GM21619 (cell line): ENCODE measurements at regions not wholly inside any gene's neighbourhood (a gene's known extent, or its start where the extent isn't known, plus 50 kb on each side); places are given as distances from the start of the nearest gene placed in this dataset.
A peak's percentile ranks its signal among the peaks of the same experiment; 100 is the strongest.

Experiments used
- ATAC-seq: cut with Tn5 transposase; IDR thresholded peaks from one replicate; pipeline ENCODE4 v1.9.1; 2021; ENCODE audit not compliant: unreplicated experiment

DNA sequence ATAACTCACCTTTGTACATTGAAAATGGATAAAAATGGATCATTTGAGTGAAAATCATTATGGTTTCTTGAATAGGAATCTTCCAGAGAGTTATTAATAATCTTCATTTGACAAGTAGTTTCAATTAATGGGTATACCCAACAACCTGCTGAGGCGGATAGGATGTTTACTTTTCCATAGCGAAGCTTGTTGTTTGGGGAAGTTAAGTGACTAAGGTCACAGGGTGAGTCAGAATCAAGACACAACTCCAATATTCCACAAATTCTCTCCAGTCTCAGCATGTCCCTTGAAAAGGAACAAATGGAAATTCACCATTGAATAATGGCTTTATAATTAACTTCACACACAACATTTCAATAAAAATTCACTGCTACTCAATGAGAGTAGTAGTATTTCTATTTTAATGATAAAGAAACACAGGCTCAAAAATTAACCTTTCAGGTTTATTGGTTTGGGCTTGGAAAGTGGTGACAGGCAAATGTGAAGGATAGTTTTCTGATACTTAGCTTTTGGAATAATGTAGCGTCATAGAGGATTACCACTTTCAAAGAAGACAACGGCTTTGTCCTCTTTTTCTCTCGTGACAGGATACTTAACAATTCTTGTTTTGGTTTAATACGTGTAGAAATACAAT is 211.3 kb downstream of the GPD2 start:
- no peak for ATAC-seq

DNA sequence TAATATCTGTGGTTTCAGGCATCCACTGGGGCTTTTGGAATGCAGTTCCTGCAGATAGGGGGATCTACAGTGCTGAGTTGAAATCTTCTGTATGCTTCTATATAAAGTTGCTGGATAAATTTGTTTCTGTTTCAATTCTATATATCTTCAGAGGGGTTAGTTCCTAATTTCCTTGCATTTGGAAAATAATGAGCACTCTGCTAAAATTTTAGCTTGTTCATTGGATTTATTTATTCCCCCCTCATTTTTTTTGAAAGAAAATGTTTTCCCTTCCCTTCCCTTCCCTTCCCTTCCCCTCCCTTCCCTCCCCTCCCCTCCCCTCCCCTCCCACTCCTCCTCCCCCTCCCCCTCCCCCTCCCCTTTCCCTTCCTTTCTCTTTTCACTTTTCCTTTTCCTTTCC is 212.3 kb downstream of the GPD2 start:
- no peak for ATAC-seq

DNA sequence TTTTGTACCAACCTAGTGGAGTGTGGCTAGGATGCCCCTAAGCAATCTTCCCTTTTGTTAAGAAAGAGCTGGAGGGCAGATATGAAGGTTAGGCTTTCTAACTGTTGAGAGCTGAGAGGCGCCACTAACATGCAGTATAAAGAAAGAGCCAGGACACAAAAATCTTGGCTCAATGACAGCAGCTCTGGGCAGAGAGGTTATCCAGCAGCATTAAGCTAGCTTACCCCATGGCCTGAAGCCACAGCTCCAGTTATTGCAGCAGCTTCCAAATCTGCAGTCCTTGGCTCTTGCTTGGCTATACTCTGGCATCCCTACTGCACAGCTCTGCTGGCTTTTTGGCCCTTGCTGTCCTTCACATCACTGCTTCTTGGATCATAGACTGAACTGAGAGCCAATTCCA is 213.4 kb downstream of the GPD2 start:
- no peak for ATAC-seq

DNA sequence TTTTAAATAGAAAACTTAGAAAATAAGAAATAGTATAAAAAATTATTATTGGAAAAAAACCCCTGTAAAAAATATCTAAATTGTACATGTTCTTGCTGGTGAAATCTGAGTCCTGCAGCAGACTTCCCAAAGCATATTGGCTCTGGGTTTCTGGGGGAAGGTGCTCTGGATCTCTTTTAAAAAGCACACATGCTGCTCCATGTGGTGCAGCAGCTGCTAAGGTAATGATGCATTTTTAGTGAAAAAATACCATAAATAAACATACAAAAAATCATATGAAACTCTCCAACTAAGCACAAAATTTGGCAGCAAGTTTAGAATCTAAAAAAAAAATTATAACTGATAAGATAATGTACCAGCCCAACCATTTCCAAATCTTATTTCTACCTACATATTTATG is 216.5 kb downstream of the GPD2 start:
- ATAC-seq, result no peak

DNA sequence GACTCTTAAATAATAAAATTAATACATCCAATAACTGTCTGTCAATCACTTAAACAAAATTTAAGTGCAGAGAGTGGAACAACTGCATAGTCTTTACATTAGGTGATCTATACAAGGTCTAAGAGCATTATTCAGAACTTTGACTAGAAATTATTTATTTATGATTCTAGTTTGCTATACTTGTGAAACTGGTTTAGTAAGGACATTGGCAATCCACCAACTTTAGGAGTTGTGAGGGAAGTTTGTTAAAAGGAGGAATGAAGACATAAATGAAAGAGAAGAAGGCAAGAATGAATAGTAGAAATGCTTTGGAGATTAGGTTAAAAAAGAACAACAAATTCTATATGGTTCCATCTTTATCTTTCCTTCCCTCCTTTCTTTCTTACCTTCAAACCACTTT is 217.5 kb downstream of the GPD2 start:
- ATAC-seq, result no peak

DNA sequence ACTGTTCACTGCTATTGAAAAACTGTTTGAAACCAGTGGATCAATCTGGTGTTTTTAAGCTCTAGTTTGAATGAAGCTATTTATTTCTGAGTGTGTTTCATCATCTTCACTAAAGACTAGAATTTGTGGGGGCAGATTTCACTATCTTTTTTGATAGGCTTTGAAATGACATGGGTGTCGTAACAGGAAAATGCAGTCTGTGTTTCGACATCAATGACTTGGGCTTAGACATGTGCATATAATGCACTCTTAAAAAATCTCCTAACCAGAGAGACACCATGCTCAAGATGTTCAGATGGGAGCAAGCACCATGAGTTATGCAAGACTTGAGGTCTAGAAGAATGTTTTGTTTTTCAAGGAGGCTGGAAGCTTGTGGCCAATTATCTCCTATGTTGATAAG is 221.6 kb downstream of the GPD2 start:
- no peak for ATAC-seq

DNA sequence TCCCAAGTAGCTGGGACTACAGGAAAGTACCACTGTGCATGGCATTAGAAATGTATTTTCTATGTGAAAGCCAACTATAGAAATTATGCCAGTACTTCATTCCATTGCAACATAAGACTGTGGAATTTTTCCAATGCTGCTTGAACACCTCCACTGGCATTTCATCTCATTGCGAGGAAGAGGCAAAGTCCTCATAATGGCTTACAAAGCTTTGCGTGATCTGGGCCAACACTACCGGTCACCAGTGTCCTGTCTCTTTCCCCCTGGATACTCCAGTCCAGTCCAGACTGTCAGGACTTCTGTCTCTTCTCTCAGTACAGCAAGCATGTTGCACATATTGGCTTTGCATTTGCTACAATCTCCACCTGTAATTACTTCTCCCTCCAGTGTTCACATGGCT is 223.5 kb downstream of the GPD2 start:
- ATAC-seq, result no peak

DNA sequence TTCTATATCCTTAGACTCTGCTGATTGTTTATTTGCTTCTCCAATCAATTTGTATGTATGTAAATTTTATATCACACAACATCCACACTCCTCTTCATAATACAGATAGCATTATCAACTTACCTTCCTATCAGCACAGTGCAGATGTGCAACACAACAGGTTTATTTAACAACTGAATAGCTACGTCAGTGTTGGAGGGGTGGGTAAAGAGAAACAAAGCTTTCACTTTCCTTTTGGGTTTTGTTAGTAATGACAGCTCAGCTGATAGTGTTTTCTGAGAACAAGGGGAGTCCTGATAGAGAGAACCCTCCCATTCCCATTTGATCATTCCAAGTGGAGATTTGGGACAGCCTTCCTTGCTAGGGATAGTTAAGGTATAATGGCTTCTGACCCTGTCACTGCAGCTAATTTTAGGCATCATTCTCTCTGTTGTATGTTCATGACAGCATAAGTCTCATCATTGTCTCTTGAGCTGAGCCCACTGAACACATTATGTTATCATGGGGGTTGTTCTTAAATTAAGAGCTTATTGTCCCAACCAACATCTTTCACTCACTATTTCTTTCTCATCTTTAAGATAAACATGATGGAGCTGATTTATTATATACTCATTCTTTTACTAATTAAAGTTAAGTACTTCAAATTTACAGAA is 227.7 kb downstream of the GPD2 start:
- ATAC-seq, result peak; percentile 88

DNA sequence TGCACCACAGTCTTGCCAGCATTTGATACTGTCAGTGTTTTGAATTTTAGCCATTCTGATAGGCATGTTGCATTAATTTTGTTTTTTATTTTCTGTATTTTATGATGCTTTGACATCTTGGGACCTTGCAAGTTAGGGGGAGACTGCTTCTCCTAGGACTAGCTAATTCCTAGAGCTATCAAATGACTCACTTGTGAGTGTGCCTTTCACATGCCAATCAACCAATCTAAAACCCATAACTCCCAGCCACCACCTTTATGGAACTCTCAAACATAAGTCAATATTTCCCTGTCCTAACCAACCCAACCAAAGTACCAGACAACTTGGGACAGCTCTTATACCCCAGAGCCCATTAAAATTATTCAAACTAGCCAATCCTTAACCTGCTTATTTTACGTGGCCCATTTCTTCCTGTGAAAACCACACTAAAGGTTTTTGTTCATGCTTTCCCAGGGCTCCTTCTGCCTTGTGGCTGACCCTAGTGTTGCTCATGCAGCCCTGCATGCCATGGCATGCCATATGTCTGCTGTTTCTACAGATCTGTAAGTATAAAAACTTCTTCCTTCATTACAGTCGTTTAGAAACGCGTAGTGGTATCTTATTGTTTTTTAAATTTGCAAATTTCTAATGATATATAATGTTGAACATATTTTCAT is 230.1 kb downstream of the GPD2 start:
- no peak for ATAC-seq

DNA sequence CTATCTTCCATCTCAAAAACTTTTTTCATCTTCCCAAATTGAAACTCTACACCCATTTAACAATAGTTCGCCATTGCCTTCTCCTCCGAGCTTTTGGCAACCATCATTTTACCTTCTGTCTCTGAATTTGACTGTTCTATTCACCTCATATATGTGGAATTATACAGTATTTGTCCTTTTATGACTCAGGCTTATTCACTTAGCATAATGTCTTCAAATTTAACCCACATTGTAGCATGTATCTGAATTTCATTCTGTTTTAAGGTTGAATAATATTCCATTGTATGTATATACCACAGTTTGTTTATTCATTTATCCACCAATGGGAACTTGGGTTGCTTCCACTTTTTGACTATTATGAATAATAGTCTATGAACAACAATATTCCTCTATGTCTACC is 233.9 kb downstream of the GPD2 start:
- no peak for ATAC-seq

DNA sequence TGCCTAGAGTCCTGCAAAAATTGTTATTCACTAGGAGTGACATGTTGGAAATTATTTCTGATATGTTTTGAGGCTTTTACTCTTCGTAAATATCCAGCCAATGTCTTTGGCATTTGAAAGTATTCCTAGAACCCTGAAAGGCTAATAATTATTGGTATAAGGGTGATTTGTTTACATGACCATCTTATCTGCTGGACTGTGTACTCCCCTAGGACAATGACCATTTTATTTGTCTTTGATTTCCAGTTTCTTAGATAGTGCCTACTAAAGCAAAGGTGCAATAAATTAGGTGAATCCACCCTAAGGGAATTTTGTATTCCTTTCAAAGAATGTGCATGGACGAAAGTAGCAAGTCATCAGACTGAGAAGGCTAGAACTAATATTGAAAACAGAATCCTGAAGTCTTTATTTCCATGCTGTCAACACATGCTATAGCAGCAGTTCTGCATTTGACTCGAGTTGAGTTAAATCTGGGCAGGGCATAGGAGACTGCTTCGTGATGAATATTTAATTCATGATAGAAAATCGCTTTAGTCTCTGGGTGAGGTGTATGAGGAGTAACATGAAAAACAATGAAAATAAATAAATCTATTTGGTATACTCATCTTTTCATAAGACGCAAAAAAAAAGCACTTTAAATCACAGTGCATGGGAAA is 235.7 kb downstream of the GPD2 start:
- no peak for ATAC-seq

DNA sequence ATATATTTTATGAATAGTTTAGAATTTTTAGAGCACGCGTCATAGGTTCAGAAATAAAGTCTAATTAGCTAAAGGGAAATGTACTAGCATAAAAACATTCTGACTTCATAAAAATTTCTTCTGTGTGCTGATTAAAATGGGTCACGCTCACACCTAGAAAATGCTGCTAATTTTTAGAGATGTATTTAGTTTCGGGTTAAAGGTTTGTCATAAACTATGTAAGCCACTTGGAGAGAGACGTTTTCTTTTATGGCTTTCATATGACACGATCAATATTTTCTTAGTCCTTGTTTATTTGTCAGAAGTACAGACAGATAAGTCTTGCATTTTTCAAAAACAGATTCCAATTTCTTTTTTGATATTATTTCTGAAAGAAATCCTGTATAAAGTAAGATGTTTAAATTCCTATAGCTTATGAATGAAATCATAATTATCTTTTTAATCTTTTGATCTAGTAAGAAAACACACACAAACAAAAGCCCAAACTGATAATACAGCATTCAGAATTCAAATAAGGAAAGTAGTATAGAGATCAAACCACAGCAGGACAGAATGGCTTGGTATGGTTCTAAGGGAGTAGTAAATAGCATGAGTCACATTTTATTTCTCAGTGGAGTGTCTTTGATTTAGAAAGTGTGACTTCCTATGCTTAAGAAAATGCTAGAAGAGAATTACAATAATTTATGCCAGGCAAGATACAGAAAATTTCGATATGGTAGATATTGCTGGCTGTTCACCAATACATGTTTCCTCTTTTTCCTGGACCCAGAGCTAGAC is 236.6 kb downstream of the GPD2 start:
- no peak for ATAC-seq

DNA sequence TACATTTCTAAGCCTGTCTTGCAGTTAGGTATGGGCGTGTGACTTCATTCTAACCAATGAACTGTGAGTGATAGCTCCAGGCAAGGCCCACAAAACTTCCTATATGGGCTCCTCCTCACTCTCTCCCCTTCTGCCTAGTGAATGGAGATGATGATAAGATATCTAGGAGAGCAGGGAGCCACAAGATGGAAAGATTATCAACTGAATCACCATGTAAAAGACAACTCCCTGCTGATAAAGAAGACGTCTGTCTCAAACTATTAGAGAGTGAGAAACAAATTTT is 237.1 kb downstream of the GPD2 start:
- ATAC-seq, result no peak

DNA sequence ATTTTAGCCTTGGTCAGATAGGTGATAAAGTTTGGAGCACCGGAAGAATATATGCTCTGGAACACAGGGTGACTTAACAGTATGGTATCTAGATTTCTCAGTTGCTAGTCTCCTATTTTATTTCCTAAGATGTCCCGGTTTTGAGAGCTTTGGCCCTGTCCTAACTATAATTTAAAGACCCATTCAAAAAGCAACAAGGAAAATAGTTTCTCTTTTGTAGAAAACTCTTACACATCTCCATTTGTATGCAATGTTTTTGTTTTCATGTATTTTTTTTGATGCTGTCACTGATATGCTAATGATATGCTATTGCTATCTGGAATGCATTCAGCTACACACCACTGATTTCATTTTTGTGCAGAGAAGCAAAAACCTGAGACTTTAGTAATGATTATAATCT is 237.8 kb downstream of the GPD2 start:
- ATAC-seq, result no peak

DNA sequence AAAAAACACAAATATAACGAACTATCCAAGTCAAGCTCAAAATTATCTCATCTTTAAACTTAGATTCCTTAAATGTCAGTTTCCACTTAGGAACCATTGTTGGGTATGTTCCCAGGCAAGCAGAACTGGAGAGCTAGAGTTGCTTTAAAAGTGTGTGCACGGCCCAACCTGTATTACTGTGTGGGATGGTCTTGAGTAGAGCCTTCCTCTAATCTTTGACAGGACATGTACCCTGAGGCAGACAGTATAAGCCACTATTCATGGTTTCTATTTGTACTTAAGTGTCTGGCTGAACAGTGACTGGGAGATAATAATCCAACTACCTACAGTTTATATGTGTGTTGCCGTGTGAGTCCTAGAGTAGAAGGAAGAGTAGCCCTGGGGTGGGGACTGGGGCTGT is 239.7 kb downstream of the GPD2 start:
- no peak for ATAC-seq

DNA sequence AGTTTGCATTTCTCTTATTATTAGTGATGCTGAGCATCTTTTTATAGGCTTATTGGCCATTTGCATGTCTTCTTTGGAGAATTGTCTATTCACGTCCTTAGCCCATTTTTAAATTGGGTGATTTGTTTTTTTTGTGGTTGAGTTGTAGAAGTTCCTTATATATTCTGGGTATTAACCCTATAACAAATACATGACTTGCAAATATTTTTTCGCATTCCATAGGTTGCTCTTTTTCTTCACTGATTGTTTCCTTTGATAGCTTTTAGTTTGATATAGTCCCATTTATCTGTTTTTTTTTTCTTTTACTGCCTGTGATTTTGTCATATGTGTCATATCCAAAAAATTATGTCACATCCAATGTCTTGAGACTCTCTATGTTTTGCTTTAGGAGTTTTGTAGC is 243.6 kb downstream of the GPD2 start:
- ATAC-seq, result no peak

DNA sequence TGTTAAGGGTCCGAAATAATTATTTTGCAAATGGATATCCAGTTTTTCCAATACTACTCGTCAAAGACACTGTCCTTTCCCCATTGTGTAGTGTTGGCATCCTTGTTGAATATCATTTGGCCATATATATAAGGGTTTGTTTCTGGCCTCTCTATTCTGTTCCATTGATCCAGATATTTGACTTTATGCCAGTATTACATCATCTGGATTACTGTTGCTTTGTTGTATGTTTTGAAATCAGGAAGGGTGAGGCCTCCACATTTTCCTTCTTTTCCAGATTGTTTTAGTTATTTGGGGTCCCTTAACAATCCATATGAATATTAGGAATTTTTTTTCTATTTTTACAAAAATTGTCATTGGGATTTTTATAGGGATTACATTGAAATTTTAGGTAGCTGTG is 244.1 kb downstream of the GPD2 start:
- no peak for ATAC-seq

DNA sequence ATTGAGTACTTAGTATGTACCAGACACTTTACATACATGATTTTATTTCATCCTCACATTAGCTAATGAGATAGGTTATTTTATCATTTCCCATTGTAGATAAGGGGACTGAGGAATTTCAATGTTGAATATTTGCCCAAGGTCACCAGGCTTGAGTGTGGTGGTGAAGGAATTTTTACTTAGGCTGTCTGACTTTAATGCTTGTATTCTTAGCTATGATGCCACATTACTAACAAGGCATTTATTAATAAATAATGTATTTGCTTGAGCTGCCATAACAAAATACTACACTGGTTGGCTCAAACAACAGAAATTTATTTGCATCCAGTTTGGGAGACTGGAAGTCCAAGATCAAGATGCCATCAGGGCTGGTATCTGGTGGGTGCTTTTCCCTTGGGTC is 250.9 kb downstream of the GPD2 start:
- ATAC-seq, result no peak

DNA sequence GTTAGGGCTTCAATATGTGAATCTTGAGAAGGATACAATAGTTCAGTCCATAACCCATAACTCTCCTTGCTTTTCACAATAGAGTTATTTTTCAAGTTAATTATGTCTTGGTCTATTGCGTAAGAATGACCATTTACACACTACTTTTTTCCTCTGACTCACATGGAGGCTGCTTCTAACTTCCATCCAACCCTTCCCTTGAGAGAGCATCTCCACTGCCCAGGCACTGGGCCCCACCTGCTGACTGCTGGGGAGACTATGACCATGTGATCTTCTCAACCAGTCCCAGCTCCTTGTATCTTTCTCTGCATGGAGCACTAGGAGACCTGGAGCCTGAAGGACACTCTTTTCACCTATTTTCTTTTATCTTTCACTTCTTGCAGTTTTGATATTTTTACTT is 251.5 kb downstream of the GPD2 start:
- ATAC-seq, result no peak

DNA sequence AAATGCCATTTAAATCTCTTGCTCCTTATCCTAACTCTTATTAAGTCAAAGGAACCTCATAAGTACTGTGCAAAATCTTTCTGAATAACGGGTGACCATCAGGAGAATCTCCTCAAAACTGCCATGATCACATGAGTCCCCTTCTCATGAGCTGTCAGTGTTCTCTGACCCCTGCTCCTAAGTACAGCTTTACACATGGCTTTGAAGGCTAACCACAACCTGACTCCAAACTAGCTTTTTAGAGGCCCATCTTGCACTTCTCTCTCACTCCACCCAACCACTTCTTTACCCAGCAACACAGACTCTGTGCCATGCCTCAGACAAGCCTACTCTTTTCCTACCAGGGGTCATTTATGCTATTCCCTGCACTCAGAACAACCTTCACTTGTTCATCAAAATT is 253.8 kb downstream of the GPD2 start:
- ATAC-seq, result no peak

DNA sequence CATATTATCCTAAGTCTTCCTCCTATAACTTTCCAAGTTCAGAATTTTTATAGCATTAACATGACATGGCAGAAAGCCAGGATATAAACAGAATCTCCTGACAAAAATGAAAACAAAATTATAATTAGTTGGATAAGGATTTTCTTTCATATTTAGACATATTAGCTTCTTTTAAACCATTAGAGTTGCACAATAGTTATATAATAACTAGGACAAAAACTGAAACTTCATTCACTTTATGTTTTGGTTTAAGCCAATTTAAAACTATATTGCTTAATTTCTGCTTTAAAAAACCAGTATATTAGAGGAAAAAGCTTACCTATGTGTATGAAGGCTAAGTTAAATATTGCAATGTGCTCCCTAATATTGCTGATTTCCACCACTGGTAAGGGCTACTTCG is 254.8 kb downstream of the GPD2 start:
- no peak for ATAC-seq

DNA sequence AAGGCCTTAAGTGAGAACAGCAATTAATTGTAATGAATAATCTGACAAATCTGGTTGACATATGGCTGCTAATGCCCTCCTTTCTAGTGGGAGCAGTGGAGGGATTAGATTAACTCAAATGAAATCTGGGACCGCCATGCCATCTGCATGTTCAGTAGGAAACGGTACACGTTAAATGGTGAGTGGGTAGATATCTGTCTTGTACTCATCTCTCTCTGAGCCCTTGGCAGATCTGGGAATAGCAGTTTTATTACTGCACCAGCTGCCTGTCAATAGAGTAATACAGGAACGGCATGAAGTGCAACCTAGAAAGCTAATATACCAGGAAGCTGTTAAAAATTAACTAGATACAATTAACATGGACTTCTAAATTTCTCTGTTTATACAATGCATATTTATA is 258.8 kb downstream of the GPD2 start:
- no peak for ATAC-seq
